ENCODE measurements at regions not wholly inside any gene's neighbourhood (a gene's known extent, or its start where the extent isn't known, plus 50 kb on each side); places are given as distances from the start of the nearest gene placed in this dataset.

DNA sequence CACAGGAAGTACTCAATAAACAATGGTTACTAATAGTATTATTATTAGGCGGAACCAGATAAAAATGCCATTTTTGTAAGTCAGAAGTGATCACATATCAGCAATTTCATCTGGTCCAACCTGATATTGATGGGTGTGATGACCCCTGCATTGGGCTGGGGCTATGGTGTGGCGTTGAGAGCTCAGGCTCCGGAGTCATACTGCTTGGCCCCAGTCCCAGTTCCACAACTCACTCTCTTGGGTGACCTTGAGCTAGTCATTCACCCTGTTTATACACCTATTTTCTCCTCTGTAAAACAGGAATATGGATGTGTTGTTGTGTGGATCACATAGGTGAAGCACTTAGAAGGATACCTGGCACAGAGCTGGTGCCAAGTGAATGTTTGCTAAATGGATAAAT, 229.4 kb upstream of the POU3F1 start:
- DNase-seq: no peak

DNA sequence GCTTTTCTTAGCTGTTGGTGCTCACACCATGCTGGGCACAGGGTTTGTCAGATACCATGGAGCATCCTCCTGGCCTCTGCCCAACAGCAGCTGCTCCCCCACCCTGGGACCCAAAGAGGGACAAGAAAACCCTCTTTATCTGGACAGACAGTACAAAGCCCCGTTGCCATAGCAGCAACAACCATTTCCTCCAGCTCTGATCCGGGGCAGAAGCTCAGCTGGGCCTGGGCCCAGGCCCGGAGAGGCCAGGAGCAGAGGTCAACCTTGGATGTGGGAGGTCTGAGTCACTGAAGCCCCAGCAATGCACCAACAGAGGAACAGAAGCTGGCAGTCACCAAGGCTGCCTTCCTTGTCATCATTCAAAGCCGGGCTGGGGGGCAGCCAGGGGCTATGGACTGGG, 228.4 kb upstream of the POU3F1 start:
- DNase-seq: no peak

DNA sequence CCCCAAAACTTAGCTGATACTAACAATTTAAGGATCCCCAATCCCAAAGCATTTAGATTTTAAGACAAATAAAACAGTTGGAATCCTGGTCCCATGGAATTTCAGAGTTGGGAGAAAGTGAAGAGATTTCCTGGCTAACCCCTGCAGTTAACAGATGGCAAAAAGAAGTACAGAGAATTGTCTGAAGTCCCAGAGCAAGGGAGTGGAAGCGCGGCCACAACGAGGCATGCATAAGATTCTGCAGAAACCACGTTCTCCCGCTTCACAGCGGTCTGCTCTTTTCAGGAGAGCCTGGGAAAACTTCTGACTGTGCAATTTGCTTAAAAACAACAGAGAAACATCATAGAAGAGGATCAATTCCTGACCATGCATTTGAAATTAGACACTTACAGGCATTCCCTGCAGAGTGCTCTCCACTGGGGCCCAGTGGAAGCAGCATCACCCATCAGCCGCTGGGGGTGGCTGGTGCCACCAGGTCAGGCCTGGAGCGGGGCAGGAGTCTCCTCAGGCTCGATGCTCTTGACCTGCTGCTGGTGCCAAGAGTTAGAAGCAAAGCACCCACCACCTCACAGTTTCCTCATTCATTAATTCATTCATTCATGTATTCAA, 226.7 kb upstream of the POU3F1 start:
- DNase-seq: no peak

DNA sequence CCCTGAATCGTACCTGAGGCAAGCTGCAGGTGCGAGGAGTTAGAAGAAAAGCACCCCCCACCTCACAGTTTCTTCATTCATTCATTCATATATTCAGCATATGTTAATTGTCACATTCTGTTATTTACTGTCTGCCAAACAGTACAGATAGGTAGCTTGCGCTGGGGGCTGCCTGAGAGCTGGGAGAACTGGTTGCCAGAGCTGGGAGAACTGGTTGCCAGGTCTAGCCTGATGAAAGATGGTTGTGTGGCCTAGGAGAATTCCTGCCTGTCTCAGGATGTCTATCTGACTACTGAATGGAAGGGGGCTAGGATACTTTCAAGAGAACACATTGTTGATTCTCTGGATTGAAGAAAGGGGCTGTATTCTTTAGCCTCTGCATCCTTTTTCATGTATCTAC, 225.9 kb upstream of the POU3F1 start:
- no peak for DNase-seq

DNA sequence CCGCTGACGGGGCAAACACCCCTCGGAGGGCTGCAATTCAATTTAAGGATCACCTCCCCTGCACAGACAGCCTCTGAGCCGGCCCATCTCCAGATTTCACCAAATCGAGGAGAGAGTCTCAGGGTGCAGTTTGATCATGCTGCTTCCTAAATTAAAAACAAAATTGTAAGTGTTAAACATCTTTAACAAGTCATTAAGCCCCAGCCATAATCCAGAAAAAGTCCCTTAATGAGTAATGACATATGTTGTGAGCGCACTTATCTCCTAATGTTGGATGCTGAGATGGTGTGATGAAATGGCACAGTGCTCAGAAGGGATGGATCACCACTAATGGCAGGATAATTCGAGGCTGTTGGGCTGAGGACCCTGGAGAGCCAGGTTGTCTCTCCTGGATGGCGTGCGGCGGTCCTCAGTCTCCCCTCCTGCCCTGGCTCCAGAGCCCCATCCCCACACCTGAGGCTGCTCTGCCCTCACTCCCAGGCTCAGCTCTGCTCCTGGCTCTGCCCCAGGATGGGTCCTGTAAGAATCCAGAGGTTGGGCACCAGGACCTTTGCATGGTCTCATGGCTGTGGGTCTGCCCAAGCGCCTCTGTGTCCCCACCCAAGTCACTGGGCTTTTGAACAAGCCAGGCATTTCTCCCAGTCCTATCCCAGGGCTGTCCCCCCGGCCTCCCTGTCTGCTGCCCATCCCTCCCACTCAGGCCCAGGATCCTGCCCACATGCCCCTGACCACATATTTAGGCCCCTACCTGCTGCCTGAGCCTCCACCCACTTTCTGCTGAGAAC, 224.4 kb upstream of the POU3F1 start:
- no peak for DNase-seq

DNA sequence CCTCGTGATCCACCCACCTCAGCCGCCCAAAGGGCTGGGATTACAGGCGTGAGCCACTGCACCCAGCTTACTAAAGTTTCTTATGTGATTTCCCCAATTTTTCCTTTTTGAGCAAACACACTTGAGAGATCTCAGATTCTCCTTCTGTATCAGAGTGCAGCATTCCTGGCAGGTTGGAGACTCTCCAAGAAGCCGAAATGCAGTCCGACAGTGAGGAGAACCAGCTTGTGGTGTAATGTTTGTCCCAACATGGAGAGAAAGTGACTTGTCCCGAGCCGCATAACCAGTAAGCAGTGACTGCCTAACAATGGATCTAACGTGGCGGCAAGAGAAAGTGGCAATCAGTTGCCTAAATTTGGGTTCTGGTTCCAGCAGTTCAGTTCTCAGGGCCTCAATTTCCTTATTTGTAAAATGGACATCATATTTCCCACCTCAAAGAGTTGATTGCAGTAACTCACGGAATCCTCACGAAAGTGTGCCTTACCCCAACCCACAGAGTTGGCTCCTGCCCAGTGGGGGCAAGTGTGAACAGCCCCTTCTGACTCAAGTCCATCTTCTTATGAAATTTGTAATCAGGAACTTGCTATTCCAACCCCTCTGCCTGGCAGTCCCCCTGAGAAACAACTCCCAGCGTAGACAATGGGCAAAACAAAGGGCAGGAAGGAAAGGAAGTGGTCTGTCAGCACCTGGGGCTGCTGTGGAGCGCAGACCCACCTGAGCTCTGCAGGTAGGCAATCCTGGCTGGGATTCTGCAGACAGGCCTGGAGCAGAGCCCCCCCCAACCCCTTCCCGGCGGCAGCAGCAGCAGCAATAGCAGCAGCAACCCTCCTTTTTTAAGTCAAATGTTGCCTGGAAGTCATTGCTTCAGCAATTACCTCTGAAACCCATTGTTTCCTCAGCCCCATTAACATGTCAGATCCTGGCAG, 223.6 kb upstream of the POU3F1 start:
- no peak for DNase-seq

DNA sequence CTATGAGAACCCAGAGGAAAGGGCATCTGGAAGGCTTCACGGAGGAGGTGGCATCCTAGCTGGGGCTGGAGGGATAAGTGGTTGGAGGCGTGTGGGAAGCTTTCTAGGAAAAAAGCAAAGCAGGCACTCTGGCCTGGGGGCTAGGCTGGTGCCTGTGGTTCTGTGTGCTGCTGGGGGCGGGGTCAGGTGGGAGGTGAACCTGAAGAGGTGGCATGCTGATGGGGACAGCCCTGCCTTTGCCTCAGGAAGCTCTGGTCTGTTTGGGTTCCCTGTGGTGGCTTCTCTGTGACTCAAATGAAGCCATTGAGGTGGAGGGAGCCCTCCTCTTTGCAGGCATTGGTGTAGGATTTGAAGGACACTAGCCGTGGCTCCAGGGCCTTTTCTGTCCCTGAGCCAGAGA, 221.6 kb upstream of the POU3F1 start:
- DNase-seq: no peak

DNA sequence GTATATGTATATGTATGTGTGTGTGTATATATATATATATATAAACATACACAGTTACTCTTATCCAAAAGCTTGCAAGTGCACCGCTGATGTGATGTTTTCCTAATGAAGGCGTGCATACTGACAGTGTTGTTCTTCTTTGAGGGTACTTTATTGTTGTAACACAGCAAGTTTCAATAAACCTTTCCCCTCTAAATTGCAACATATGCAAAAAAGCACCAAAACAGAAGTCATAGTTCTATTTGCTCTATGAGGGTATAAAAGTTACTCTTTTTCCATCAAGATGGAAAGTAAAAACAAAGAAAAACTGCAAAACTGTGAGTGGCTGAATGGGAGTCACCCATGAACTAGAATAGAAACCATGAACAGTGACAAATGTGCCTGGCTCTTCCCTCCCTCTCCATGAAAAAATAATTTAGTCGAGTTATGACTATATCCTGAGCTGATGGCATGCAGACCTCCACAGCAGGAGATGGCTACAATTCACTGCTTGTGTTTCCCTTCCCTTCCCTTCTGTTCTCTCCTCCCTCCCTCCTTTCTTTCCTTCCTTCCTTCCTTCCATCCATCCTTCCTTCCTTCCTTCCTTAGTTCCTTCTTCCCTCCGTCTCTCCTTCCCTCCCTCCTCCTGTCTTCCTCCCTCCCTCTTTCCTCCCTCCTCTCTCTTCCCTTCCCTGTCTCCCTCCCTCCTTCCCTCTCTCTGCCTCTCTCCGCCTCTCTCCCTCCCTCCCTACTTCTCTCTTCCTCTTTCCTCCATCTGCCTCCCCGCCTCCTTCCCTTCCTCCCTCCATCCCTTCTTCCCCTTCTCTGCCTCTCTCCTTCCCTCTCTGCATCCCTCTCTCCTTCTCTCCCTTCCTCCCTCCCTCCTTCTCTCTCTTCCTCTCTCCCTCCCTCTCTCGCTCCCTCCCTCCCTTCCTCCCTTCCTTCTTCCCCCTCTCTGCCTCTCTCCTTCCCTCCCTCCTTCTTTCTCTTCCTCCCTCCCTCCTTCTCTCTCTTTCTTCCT, 220.7 kb upstream of the POU3F1 start:
- no peak for DNase-seq

DNA sequence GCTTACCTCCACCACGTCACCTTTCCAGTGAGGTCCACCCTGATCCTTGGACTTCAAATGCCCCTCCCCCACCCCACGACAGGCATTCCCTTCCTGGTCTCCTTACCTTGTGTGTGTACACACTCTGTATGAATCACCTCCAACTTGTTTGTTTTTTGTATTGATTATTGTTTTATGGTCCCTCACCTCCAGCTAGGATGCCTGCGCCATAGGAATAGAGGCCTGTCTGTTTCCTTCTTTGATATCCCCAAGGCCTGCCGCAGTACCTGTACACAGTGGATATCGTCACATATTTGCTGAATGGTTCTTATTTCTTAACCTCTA, 219.6 kb upstream of the POU3F1 start:
- no peak for DNase-seq

DNA sequence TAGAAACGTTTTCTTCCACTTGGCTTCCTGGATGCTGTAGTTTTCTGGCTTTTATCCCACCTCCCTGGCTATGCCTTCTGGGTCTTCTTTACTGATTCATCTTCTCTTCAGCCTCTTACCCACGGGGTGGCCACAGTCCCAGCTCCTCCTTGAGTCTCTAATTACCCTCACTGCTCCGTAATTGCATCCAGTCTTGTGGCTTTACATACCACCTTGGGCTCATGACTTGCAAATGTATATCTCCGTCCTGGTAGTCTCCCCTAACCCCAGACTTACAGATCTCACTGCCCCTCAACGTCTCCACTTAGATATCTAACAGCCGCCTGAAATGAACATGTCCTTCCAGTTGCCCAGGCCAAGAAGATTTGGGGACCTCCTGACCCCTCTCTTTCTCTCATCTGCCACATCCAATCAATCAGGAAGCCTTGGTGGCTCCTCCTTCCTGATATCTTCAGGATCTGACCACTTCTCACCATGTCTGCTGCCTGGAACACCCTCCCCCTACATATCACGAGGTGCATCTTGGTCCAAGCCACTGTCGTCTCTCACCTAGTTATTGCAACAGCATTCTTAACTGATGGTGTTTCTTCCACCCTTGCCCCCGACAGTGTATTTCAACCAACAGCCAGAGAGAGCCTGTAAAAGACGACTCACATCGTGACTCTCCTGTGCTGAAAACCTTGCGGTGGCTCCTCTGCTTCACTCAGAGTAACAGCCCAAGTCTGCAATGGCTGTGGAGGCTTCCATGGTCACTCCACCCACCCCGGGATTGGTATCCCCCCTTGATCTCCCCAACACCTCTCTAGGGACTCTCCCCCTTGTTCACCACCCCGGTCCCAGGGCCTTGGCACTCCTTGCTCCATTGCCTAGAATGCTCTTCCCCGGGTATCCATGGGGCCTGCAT, 219.0 kb upstream of the POU3F1 start:
- DNase-seq: no peak

DNA sequence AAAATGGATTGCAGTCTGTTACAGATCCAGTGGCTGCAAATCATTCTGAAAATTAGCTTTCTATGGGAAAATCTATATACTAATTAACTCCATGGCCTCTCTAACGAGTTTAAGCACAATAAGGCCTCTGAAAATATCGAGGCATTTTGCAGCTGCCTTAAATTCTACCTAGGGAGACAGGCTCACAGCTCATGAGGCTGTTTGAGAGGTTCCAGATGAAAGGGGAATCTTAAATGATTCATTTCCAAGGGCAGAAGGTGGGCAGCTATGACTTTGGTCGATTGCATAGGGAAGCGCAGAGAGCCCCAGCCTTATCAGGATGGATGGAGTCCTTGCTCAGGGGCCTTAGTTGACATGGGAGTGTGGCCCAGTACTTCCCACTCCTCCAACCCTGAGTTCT, 216.8 kb upstream of the POU3F1 start:
- DNase-seq: no peak

DNA sequence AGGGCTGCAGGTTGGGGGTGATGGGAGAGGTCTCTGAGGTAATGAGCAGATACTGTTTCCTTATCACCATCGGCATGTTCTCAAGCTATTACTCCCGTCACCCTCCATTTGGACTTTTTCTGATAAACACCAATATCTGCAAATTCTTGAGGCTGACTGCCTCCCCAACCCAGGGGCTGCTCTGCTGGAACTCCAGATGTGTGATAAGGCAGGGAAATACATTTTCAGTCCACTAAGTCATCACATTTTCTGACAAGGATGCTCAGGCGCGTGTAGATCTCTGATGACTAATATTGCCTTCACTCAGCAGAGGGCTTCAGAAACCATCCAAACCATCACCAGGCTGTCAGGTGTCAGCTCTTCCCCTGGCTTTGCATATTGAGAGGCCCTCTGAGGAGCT, 215.0 kb upstream of the POU3F1 start:
- DNase-seq: no peak

DNA sequence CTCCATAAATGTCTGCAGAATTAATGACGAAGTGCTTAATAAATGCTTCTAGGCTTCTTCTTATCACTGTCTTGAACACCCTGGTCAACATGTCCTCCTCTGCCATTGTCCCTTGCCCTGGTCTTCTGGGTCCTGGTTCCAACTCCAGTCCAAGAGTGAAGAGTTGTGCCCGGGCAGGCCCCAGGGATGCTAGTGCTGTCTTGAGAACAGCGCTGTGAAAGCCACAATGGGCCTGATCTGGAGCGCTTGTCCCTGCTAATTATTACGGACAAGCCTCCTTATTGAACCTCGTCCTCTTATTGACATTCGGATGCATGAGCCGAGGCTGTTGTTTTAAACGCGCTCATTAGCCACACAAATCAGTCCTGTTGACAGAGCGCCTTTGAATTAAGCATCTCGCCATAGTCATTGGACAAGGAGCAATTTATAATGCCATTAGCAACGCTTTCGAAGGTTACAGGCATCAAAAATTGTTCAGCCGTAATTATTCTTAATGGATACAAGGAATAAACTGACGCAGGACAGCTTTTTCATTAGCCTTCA, 211.6 kb upstream of the POU3F1 start:
- DNase-seq: no peak

DNA sequence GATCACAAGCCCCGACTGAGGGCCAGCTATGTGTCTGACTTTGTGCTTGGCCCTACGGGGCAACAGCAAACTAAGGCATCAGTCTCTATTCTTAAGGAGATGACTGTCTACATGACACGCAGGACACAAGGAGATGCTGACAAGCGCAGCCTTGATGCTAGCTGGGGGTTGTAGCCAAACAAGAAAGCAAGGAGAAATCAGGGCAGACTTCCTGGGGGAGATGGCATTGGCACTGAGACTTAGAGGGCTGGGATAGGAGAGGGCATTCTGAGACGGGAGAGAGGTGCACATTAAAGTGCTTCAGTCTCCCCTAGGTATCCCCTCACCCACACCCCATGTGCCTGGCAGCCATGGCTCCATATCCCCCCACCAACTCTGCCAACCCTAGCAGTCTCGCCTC, 210.8 kb upstream of the POU3F1 start:
- DNase-seq: no peak

DNA sequence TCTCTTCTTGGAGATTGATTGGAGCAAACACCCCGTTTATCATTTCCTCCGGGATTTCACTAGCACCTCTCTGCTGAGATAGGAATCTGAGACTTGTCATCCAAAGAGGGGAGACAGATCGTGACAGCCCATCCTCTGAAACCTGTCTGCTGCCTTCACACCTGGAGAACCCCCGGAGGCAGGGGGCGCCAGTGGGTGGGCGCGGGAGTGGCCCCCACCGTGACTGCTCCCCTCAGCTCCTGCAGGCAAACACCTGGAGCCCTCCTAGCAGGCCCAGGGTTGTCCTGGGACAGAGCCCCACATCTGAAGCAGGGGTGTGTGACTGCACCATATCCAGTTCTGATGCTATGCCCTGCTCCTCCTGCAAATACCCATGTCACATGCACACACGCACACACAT, 209.5 kb upstream of the POU3F1 start:
- no peak for DNase-seq

DNA sequence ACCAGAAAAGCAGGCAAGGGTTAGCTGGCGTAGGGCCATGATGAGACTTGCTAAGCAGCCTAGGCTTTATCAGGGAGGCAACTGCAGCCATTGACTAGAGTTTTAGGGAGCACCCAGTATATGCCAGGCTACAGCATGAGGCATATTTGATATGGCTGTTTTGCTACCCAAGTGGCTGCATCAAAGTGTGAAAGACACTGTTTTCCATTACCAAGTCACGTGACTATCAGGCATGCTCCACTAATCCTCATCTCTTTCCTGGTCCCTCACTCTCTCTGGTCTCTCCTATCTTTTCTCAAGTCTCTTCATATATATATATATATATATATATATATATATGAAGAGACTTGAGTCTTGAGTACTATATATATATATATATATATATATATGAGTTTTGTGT, 206.7 kb upstream of the POU3F1 start:
- DNase-seq: no peak

DNA sequence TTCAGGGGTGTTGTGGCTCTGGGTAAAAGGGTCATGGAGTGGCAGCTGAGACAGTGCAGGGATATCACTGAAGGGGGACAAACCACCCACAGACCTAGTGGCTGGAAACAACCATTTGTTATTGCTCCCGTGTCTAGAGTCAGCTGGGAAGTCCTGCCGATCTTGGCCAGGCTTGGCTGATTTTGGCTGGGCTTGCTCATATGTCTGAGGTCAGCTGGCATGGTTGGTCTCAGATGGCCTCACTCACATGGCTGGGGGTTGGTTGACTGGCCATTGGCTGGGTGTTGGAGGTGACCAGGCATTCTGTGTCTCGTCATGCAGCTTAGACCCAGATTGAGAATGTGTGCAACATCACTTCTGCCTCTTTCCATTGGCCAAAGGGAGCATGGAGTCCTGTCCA, 203.8 kb upstream of the POU3F1 start:
- no peak for DNase-seq

DNA sequence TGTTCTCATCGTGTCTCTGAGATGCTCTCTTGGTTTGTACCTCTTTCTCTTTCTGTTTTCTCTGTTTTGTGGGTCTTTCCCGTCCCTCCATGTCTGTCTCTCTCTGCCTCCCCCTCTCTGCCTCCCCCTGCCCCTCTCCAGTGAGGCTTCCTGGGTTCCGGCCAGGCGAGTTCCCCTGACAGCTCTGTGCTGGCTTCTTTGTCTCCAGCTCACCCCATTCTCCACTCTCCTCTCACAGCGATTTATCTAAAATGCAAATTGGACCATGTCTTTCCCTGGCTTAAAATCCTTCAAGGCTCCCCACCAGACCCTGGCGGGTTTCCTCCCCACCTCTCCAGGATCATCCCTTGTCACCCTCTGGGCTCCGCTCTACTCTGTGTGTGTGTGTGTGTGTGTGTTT, 202.4 kb upstream of the POU3F1 start:
- DNase-seq: no peak

DNA sequence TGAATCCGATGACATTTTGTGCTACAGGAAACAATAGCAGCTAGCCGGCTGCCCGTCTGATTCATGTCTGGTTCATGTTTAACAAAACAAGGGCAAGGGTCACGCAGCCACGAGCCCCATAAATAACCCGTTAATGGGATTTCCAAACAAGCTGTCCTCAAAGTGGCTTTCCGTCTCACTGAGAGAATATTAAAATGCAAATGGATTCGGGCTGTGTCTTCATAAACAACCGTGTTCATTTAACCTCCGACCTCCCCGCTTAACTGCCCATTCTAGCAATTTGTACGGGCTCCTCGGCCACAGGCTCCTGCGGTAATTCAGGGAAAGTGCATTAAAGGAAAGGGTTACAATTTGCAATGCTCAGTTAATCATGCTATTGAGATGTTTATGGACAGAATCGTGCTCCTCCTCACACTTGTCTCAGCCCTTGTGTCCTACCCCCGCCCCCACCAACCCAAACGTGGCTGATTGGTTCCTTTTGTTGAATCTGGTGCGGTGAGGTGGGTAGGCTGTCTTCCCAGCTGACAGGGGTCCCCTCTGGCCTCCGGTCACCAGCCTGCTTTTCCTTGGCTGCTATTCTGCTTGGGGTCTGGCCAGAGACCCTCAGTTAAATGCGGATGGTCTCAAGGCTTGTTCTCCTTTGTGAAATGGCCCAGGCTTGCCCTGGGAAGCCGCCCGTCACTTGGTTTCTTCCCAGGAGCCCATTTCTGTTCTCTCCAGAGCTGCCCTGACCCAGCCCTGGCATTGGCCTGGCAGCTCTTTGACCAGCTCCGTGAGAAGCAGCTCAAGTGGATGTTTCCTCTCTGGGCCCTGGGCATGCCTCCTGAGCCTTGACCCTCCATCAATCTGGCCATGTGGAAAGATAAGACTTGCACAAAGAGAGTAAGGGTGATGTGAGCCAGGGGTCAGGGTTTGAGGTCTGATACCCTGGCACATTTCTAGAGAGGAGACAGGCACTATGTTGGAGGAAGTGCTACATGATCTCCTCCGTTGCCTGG, 200.7 kb upstream of the POU3F1 start:
- DNase-seq: no peak

Data from midbrain (tissue), 1 donor.